Adrenal gland (tissue), 9 donors: ENCODE measurements at regions not wholly inside any gene's neighbourhood (a gene's known extent, or its start where the extent isn't known, plus 50 kb on each side); places are given as distances from the start of the nearest gene placed in this dataset.

Source experiments
- DNase-seq, 7 donors: peaks; one replicate each; pipeline ENCODE4 v3.0.0-alpha.2; 2019 to 2020
- H3K27ac ChIP-seq, 5 donors: fragments of 200-600 bp; sonication (generic) in 4 of 5; 1 replicate in 3 of 5; 2 replicates in 2 of 5; pipeline versions ENCODE4 v1.5.1 to v1.8.0; 2016 to 2020; ENCODE audit warnings: mild to moderate bottlenecking in 1 of 5
- H3K27me3 ChIP-seq: fragments of 200-600 bp; 2 replicates; pipeline ENCODE4 v1.8.0; 2021
- H3K36me3 ChIP-seq, 2 donors: fragments of 200-600 bp; replicated peaks in 1 of 2; 1 replicate in 1 of 2; 2 replicates in 1 of 2; pipeline versions ENCODE4 v1.5.1 to v1.8.0; 2018 to 2022
- H3K4me1 ChIP-seq, 2 donors: fragments of 200-600 bp; replicated peaks in 1 of 2; 1 replicate in 1 of 2; 2 replicates in 1 of 2; pipeline versions ENCODE4 v1.5.1 to v1.8.0; 2018 to 2021
- H3K4me3 ChIP-seq, 4 donors: fragments of 200-600 bp; sonication (generic) in 3 of 4; one replicate each; pipeline ENCODE4 v1.5.1; 2016 to 2018
- H3K9me3 ChIP-seq, 3 donors: fragments of 200-600 bp; sonication (generic) in 1 of 3; replicated peaks in 1 of 3; 1 replicate in 2 of 3; 2 replicates in 1 of 3; pipeline versions ENCODE4 v1.5.1 to v1.8.0; 2016 to 2021
- CTCF ChIP-seq, 6 experiments: fragments of 450-650 bp in 4 of 6; fragments of 200-600 bp in 2 of 6; sonication (generic) in 1 of 6; IDR thresholded peaks; 1 replicate in 5 of 6; 2 replicates in 1 of 6; pipeline versions ENCODE4 v1.5.1 to v1.8.0; 2016 to 2021; ENCODE audit warnings: antibody characterized with exemption in 6 of 6, mild to moderate bottlenecking in 2 of 6, moderate library complexity in 1 of 6
- POLR2A ChIP-seq, 2 donors: fragments of 450-650 bp; IDR thresholded peaks; one replicate each; pipeline ENCODE4 v1.6.1; 2017; ENCODE audit warnings: antibody characterized with exemption in 2 of 2, mild to moderate bottlenecking in 2 of 2, moderate library complexity in 1 of 2
- WGBS, 4 donors: extraction: QIAGEN DNeasy Blood & Tissue Kit in 2 of 4; methylation state at CpG; one replicate each; pipeline versions ENCODE4 v1.1.5 to v1.1.7; 2013 to 2017; 5-methylcytosine and 5-hydroxymethylcytosine counted together
- intact Hi-C, 2 donors: fragments of 100-400 bp; cut with DNase I; formaldehyde crosslinking; loops; one replicate each; pipeline versions ENCODE4 v1.14.1 to v1.15.0; 2022 to 2023
- donor health status: healthy with polysubstance abuse.
- donor health status: Bipolar disorder and iron deficiency.
- donor health status: DM: yes; HTN: yes; CAD: no.
- donor health status: DM: no; HTN: no; CAD: no.
- donor health status: DM: no; HTN: no; CAD: no.

- H3K4me3 ChIP-seq: no peak overlapping the region
- H3K27ac ChIP-seq: no peak overlapping the region
- no peaks in the 10 kb centered on the region for H3K36me3 ChIP-seq
- no peaks in the 10 kb centered on the region for H3K9me3 ChIP-seq
- DNase-seq: no peak
- TF ChIP-seq POLR2A (IDR thresholded peaks at IDR 0.05): no peak
- intact Hi-C loops: no loop called here
- no peaks in the 10 kb centered on the region for H3K4me1 ChIP-seq
- no peaks in the 10 kb centered on the region for H3K27me3 ChIP-seq
These were observed 160.6 kb upstream of the GATB start for GRCh38 chr4:151921386-151921785.

- intact Hi-C loops: no loop called here
- Histone ChIP-seq H3K4me3 (no peak overlapping the region), H3K27me3 (no peaks in the 10 kb centered on the region), H3K4me1 (no peaks in the 10 kb centered on the region), H3K27ac (no peak overlapping the region), H3K36me3 (no peaks in the 10 kb centered on the region), H3K9me3 (no peaks in the 10 kb centered on the region)
- no peak for DNase-seq
- TF ChIP-seq CTCF (IDR thresholded peaks at IDR 0.05) (no peak), POLR2A (IDR thresholded peaks at IDR 0.05) (no peak)
- 70 to 85% (median 75%) methylated on average over 2 of the region's 2 CpGs for WGBS, 4 donors
These were observed 156.4 kb upstream of the GATB start for GRCh38 chr4:151917145-151917734.

- intact Hi-C loops: no loop called here
- H3K4me3 ChIP-seq: no peak overlapping the region
- WGBS, 4 donors: 55 to 71% (median 64%) methylated on average over 6 of the region's 6 CpGs
- TF ChIP-seq CTCF (IDR thresholded peaks at IDR 0.05) (no peak), POLR2A (IDR thresholded peaks at IDR 0.05) (no peak)
- DNase-seq: no peak
- no peaks in the 10 kb centered on the region for H3K27me3 ChIP-seq
- H3K27ac ChIP-seq: no peak overlapping the region
- H3K4me1 ChIP-seq: no peaks in the 10 kb centered on the region
- H3K36me3 ChIP-seq: no peaks in the 10 kb centered on the region
- no peaks in the 10 kb centered on the region for H3K9me3 ChIP-seq
These were observed 151.8 kb upstream of the GATB start for GRCh38 chr4:151912632-151913031.

- no peak for DNase-seq
- H3K9me3 ChIP-seq: no peaks in the 10 kb centered on the region
- no peak overlapping the region for H3K4me3 ChIP-seq
- 74 to 93% (median 84%) methylated on average over 2 of the region's 2 CpGs for WGBS, 4 donors
- no peaks in the 10 kb centered on the region for H3K4me1 ChIP-seq
- TF ChIP-seq CTCF (IDR thresholded peaks at IDR 0.05) (no peak), POLR2A (IDR thresholded peaks at IDR 0.05) (no peak)
- no peaks in the 10 kb centered on the region for H3K36me3 ChIP-seq
- no peaks in the 10 kb centered on the region for H3K27me3 ChIP-seq
- no peak overlapping the region for H3K27ac ChIP-seq
- intact Hi-C loops: no loop called here
These were observed 151.2 kb upstream of the GATB start for GRCh38 chr4:151911970-151912369.

- H3K27me3 ChIP-seq: no peaks in the 10 kb centered on the region
- no peak for TF ChIP-seq CTCF (IDR thresholded peaks at IDR 0.05)
- no peak for TF ChIP-seq POLR2A (IDR thresholded peaks at IDR 0.05)
- no peaks in the 10 kb centered on the region for H3K4me1 ChIP-seq
- no peak overlapping the region for H3K4me3 ChIP-seq
- intact Hi-C loops: no loop called here
- no peaks in the 10 kb centered on the region for H3K9me3 ChIP-seq
- no peak for DNase-seq
- H3K27ac ChIP-seq: no peak overlapping the region
- no peaks in the 10 kb centered on the region for H3K36me3 ChIP-seq
- WGBS, 4 donors: 80 to 90% (median 86%) methylated on average over 4 of the region's 4 CpGs
These were observed 148.1 kb upstream of the GATB start for GRCh38 chr4:151908734-151909497.
